ENCODE measurements at regions not wholly inside any gene's neighbourhood (a gene's known extent, or its start where the extent isn't known, plus 50 kb on each side); places are given as distances from the start of the nearest gene placed in this dataset.

- H3K79me2 ChIP-seq: no peaks in the 10 kb centered on the region
- H4K20me1 ChIP-seq (ENCODE audit: insufficient read depth, poor library complexity, severe bottlenecking): no peaks in the 10 kb centered on the region
- H3K9me3 ChIP-seq (ENCODE audit: low read depth): no peaks in the 10 kb centered on the region
- H3K27me3 ChIP-seq: no peaks in the 10 kb centered on the region
- H3K27ac ChIP-seq: no peak overlapping the region
- no peak overlapping the region for H2AFZ ChIP-seq
- DNase-seq (ENCODE audit: low spot score): no peak
- H3K36me3 ChIP-seq (replicated peaks; ENCODE audit: insufficient read depth, low read depth): no peaks in the 10 kb centered on the region
- H3K4me1 ChIP-seq (ENCODE audit: insufficient read depth): peaks cover 23% of the 10 kb centered on the region
- no peaks in the 10 kb centered on the region for H3K9me2 ChIP-seq (replicated peaks; ENCODE audit: insufficient read depth)
- TF ChIP-seq EZH2 (IDR thresholded peaks at IDR 0.05; ENCODE audit: borderline replicate concordance) (no peak), CTCF (IDR thresholded peaks at IDR 0.05; ENCODE audit: poor library complexity) (no peak), EZH2phosphoT487 (IDR thresholded peaks at IDR 0.05; ENCODE audit: low read depth, severe bottlenecking, unreplicated experiment) (no peak)
- no peak overlapping the region for H3K4me2 ChIP-seq
- no peak overlapping the region for H3K4me3 ChIP-seq
- 94% methylated on average over 1 of the region's 1 CpG for WGBS (ENCODE audit: low lambda C conversion rate, missing lambda C conversion rate)
Observed at GRCh38 chr3:193789455-193789854, 196.4 kb downstream of the OPA1 start.

GRCh38 chr3:193790086-193790990, 197.3 kb downstream of the OPA1 start:
- no peaks in the 10 kb centered on the region for H3K36me3 ChIP-seq (replicated peaks; ENCODE audit: insufficient read depth, low read depth)
- H2AFZ ChIP-seq: no peak overlapping the region
- no peaks in the 10 kb centered on the region for H3K27me3 ChIP-seq
- no peak overlapping the region for H3K27ac ChIP-seq
- TF ChIP-seq CTCF (IDR thresholded peaks at IDR 0.05; ENCODE audit: poor library complexity): no peak
- H3K9me2 ChIP-seq (replicated peaks; ENCODE audit: insufficient read depth): no peaks in the 10 kb centered on the region
- peaks cover 19% of the 10 kb centered on the region for H3K4me1 ChIP-seq (ENCODE audit: insufficient read depth)
- H3K79me2 ChIP-seq: no peaks in the 10 kb centered on the region
- 79% methylated on average over 4 of the region's 4 CpGs for WGBS (ENCODE audit: low lambda C conversion rate, missing lambda C conversion rate)
- H3K9me3 ChIP-seq (ENCODE audit: low read depth): no peaks in the 10 kb centered on the region
- no peak overlapping the region for H3K4me3 ChIP-seq
- no peak overlapping the region for H3K4me2 ChIP-seq
- no peak for DNase-seq (ENCODE audit: low spot score)
- no peaks in the 10 kb centered on the region for H4K20me1 ChIP-seq (ENCODE audit: insufficient read depth, poor library complexity, severe bottlenecking)

GRCh38 chr3:193791041-193792032, 198.3 kb downstream of the OPA1 start:
- Histone ChIP-seq H4K20me1 (ENCODE audit: insufficient read depth, poor library complexity, severe bottlenecking) (no peaks in the 10 kb centered on the region), H3K9me3 (ENCODE audit: low read depth) (no peaks in the 10 kb centered on the region), H2AFZ (no peak overlapping the region), H3K36me3 (replicated peaks; ENCODE audit: insufficient read depth, low read depth) (no peaks in the 10 kb centered on the region), H3K4me2 (no peak overlapping the region), H3K9me2 (replicated peaks; ENCODE audit: insufficient read depth) (no peaks in the 10 kb centered on the region), H3K79me2 (no peaks in the 10 kb centered on the region), H3K4me1 (ENCODE audit: insufficient read depth) (peaks cover 19% of the 10 kb centered on the region), H3K27ac (peak overlapping the region; percentile 45), H3K4me3 (no peak overlapping the region), H3K27me3 (no peaks in the 10 kb centered on the region)
- TF ChIP-seq EZH2 (IDR thresholded peaks at IDR 0.05; ENCODE audit: borderline replicate concordance) (no peak), CTCF (IDR thresholded peaks at IDR 0.05; ENCODE audit: poor library complexity) (no peak), EZH2phosphoT487 (IDR thresholded peaks at IDR 0.05; ENCODE audit: low read depth, severe bottlenecking, unreplicated experiment) (no peak)
- peak; percentile 46 for DNase-seq (ENCODE audit: low spot score)
- 65% methylated on average over 17 of the region's 17 CpGs for WGBS (ENCODE audit: low lambda C conversion rate, missing lambda C conversion rate)

Measured in hepatocyte (in vitro differentiated cells).